Panc1 (cell line): ENCODE measurements at regions not wholly inside any gene's neighbourhood (a gene's known extent, or its start where the extent isn't known, plus 50 kb on each side); places are given as distances from the start of the nearest gene placed in this dataset.
A peak's percentile ranks its signal among the peaks of the same experiment; 100 is the strongest.

Experiments
- ATAC-seq: fragments of 200-7000 bp; cut with Tn5 transposase; 2 replicates; pipeline ENCODE4 v1.9.1; 2020; ENCODE audit warnings: mild to moderate bottlenecking, moderate library complexity
- BruUV-seq: library from RNA; stranded (reverse); fragments of 400-500 nt; replicated peaks from 2 replicates; lab custom pipeline; 2021; lab: Mats Ljungman, UMichigan
- CTCF ChIA-PET: fragments of 300-600 bp; sonication (Branson Sonifier 250); formaldehyde crosslinking; loops from one replicate; lab custom pipeline; 2022; ENCODE audit warnings: antibody characterized with exemption; lab: Charles Lee
- POLR2A ChIA-PET: fragments of 300-600 bp; sonication (Branson Sonifier 250); formaldehyde crosslinking; loops from one replicate; lab custom pipeline; 2022; ENCODE audit warnings: antibody characterized with exemption; lab: Charles Lee
- DNase-seq: peaks from one replicate; pipeline ENCODE4 v3.0.0-alpha.2; 2010; ENCODE audit warnings: low read depth, low spot score
- H3K27ac ChIP-seq: 2 replicates; pipeline ENCODE4 v1.5.1; 2011; ENCODE audit warnings: mild to moderate bottlenecking, low read length, inconsistent platforms
- H3K27me3 ChIP-seq: fragments of 200-500 bp; sonication (Bioruptor generic); 2 replicates; pipeline ENCODE4 v1.6.0; 2014; ENCODE audit warnings: low read length, inconsistent platforms; ENCODE audit not compliant: control insufficient read depth, insufficient read depth
- H3K36me3 ChIP-seq: fragments of 200-500 bp; sonication (Bioruptor generic); 2 replicates; pipeline ENCODE4 v1.5.1; 2014; ENCODE audit warnings: inconsistent platforms, mild to moderate bottlenecking, low read length, moderate library complexity; ENCODE audit not compliant: control insufficient read depth, insufficient read depth
- H3K4me1 ChIP-seq: 2 replicates; pipeline ENCODE4 v1.5.1; 2011; ENCODE audit warnings: inconsistent platforms, mild to moderate bottlenecking, low read length, moderate library complexity; ENCODE audit not compliant: control insufficient read depth, insufficient read depth
- H3K4me3 ChIP-seq, 2 experiments: 2 replicates each; pipeline ENCODE4 v1.5.1; 2011 to 2012; ENCODE audit warnings: low read depth in 2 of 2, low read length in 2 of 2, mild to moderate bottlenecking in 2 of 2, inconsistent platforms in 1 of 2, moderate library complexity in 1 of 2
- H3K9me3 ChIP-seq: fragments of 200-500 bp; sonication (Bioruptor generic); 2 replicates; pipeline ENCODE4 v1.5.1; 2014; ENCODE audit warnings: low read depth, mild to moderate bottlenecking, inconsistent platforms, low read length, moderate library complexity; ENCODE audit not compliant: control insufficient read depth, insufficient read depth
- CTCF ChIP-seq: fragments of 450-650 bp; IDR thresholded peaks from 2 replicates; pipeline ENCODE4 v1.5.1; 2017; ENCODE audit warnings: mild to moderate bottlenecking
- POLR2AphosphoS5 ChIP-seq: IDR thresholded peaks from 2 replicates; pipeline ENCODE4 v1.6.1; 2012; ENCODE audit warnings: mild to moderate bottlenecking, low read depth, low read length, moderate library complexity
- REST ChIP-seq, 2 experiments: IDR thresholded peaks; 2 replicates each; pipeline ENCODE4 v1.6.1; 2011 to 2012; ENCODE audit warnings: low read depth in 2 of 2, control low read depth in 1 of 2, low read length in 1 of 2, mild to moderate bottlenecking in 1 of 2, moderate library complexity in 1 of 2; ENCODE audit not compliant: insufficient read depth in 1 of 2
- SIN3A ChIP-seq: IDR thresholded peaks from 2 replicates; pipeline ENCODE4 v1.6.1; 2012; ENCODE audit warnings: low read depth, mild to moderate bottlenecking, low read length, moderate library complexity, borderline replicate concordance; ENCODE audit not compliant: insufficient read depth
- TCF7L2 ChIP-seq: IDR thresholded peaks from 2 replicates; pipeline ENCODE4 v1.6.1; 2011; ENCODE audit warnings: mild to moderate bottlenecking, low read depth, low read length, inconsistent platforms
- in situ Hi-C: cut with HindIII; loops from 2 replicates; pipeline ENCODE4 v1.10.0; 2016; ENCODE audit warnings: low sequenced_read_pairs, low pct_unique_long_range_greater_than_20kb
- intact Hi-C: fragments of 100-400 bp; cut with micrococcal nuclease; formaldehyde crosslinking; loops from one replicate; pipeline ENCODE4 v1.10.0; 2022; ENCODE audit not compliant: unreplicated experiment

- peaks cover 9% of the 10 kb centered on the region; the same call in 1 of the 2 replicates for H3K4me1 ChIP-seq
- H3K27me3 ChIP-seq = no peaks in the 10 kb centered on the region
- H3K27ac ChIP-seq = peak overlapping the region; percentile 60; the same call in 1 of the 2 replicates
- CTCF ChIA-PET = interaction anchor here (0.5 kb wide), 1 partner anchor 797 kb away, joined by 3 read pairs; no protein-coding TSS in a partner anchor
- DNase-seq = no peak
- H3K9me3 ChIP-seq = no peaks in the 10 kb centered on the region
- intact Hi-C loops (no loop called here), in situ Hi-C loops (no loop called here)
- H3K36me3 ChIP-seq = no peaks in the 10 kb centered on the region
- TF ChIP-seq POLR2AphosphoS5 (no peak), SIN3A (no peak), CTCF (no peak), REST (IDR thresholded peaks at IDR 0.05; ENCODE audit: insufficient read depth in 1 of 2, low read depth in 2 of 2, low read length in 1 of 2) (no peak), TCF7L2 (no peak)
- ATAC-seq = no peak
- POLR2A ChIA-PET = no interaction called here
- no TSS peak for BruUV-seq
- H3K4me3 ChIP-seq = no peak overlapping the region
These were observed 102.9 kb downstream of the EDN1 start for GRCh38 chr6:12393100-12393499.

GRCh38 chr6:12394170-12394569 is 104.0 kb downstream of the EDN1 start:
- Histone ChIP-seq H3K9me3 (no peaks in the 10 kb centered on the region), H3K36me3 (no peaks in the 10 kb centered on the region), H3K4me3 (no peak overlapping the region), H3K27me3 (no peaks in the 10 kb centered on the region), H3K27ac (peak overlapping the region; percentile 68), H3K4me1 (peaks cover 9% of the 10 kb centered on the region; the same call in 1 of the 2 replicates)
- ChIA-PET POLR2A (no interaction called here), CTCF (no interaction called here)
- in situ Hi-C loops = no loop called here
- no TSS peak for BruUV-seq
- DNase-seq = no peak
- ATAC-seq = peak; percentile 58; the same call in 1 of the 2 replicates
- intact Hi-C loops = no loop called here
- TF ChIP-seq REST (IDR thresholded peaks at IDR 0.05; ENCODE audit: insufficient read depth in 1 of 2, low read depth in 2 of 2, low read length in 1 of 2) (no peak), SIN3A (no peak), TCF7L2 (no peak), CTCF (no peak)
